IMR-90 (cell line): ENCODE measurements at regions not wholly inside any gene's neighbourhood (a gene's known extent, or its start where the extent isn't known, plus 50 kb on each side); places are given as distances from the start of the nearest gene placed in this dataset.

Experiments
- BHLHE40 ChIP-seq: fragments of 150-350 bp; IDR thresholded peaks from 2 replicates; pipeline ENCODE4 v1.6.1; 2016; ENCODE audit warnings: mild to moderate bottlenecking, low read depth, low read length
- CEBPB ChIP-seq: IDR thresholded peaks from 2 replicates; pipeline ENCODE4 v1.6.1; 2012; ENCODE audit warnings: low read depth, low read length, improper control_type of control experiment
- FOS ChIP-seq: fragments of 150-350 bp; IDR thresholded peaks from 2 replicates; pipeline ENCODE4 v1.6.1; 2016; ENCODE audit warnings: low read depth, low read length
- MAFK ChIP-seq: IDR thresholded peaks from 2 replicates; pipeline ENCODE4 v1.6.1; 2012; ENCODE audit warnings: low read depth, low read length, improper control_type of control experiment
- MXI1 ChIP-seq: IDR thresholded peaks from 2 replicates; pipeline ENCODE4 v1.6.1; 2012; ENCODE audit warnings: low read depth, mild to moderate bottlenecking, low read length, moderate library complexity, borderline replicate concordance
- POLR2A ChIP-seq: IDR thresholded peaks from 2 replicates; pipeline ENCODE4 v1.6.1; 2012; ENCODE audit warnings: mild to moderate bottlenecking, low read depth, low read length
- RCOR1 ChIP-seq: IDR thresholded peaks from 2 replicates; pipeline ENCODE4 v1.6.1; 2012; ENCODE audit warnings: mild to moderate bottlenecking, low read length, improper control_type of control experiment; ENCODE audit not compliant: insufficient replicate concordance
- RFX5 ChIP-seq: IDR thresholded peaks from 2 replicates; pipeline ENCODE4 v1.8.0; 2012; ENCODE audit warnings: low read depth, mild to moderate bottlenecking, low read length, moderate library complexity
- SMC3 ChIP-seq: fragments of 150-350 bp; IDR thresholded peaks from 2 replicates; pipeline ENCODE4 v1.6.1; 2016; ENCODE audit warnings: low read depth, mild to moderate bottlenecking, antibody characterized with exemption, low read length, moderate library complexity
- TF ChIP-seq, protein P1 (sequence below): conservative IDR thresholded peaks from 2 replicates; pipeline ENCODE4 v1.5.1; 2012; ENCODE audit warnings: mild to moderate bottlenecking, low read depth, low read length, improper control_type of control experiment
- TF ChIP-seq, protein P2 (sequence below): fragments of 150-350 bp; IDR thresholded peaks from 2 replicates; pipeline ENCODE4 v1.6.1; 2016; ENCODE audit warnings: low read depth, mild to moderate bottlenecking, low read length, moderate library complexity, borderline replicate concordance
- TF ChIP-seq, protein P3 (sequence below): fragments of 150-350 bp; IDR thresholded peaks from 2 replicates; pipeline ENCODE4 v1.6.1; 2017; ENCODE audit warnings: mild to moderate bottlenecking, antibody characterized with exemption, low read length, low read depth

DNA sequence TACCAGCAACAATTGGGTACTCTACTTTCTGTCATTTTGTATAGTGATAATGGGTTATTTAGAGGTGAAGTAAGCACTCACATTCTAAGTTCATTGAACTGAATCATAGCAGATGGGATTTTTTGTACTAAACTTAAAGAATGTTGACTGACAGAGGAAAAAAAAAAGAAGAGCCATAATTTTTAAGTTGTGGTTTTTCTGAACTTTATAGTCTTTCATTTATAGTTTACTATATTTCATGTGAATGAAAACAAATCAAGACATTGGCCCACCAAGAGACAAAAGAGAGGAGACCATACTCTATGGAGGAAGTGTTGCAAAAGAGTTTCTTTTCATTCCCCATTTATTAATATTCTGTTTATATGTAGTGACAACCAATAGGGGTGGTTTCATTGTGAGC, 685.7 kb downstream of the BCKDHB start:
- TF ChIP-seq, protein P1, sequence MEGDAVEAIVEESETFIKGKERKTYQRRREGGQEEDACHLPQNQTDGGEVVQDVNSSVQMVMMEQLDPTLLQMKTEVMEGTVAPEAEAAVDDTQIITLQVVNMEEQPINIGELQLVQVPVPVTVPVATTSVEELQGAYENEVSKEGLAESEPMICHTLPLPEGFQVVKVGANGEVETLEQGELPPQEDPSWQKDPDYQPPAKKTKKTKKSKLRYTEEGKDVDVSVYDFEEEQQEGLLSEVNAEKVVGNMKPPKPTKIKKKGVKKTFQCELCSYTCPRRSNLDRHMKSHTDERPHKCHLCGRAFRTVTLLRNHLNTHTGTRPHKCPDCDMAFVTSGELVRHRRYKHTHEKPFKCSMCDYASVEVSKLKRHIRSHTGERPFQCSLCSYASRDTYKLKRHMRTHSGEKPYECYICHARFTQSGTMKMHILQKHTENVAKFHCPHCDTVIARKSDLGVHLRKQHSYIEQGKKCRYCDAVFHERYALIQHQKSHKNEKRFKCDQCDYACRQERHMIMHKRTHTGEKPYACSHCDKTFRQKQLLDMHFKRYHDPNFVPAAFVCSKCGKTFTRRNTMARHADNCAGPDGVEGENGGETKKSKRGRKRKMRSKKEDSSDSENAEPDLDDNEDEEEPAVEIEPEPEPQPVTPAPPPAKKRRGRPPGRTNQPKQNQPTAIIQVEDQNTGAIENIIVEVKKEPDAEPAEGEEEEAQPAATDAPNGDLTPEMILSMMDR = no peak
- TF ChIP-seq POLR2A (no peak), SMC3 (no peak), FOS (no peak), CEBPB (no peak), RCOR1 (no peak), MAFK (no peak), MXI1 (no peak), BHLHE40 (no peak), RFX5 (no peak)
- TF ChIP-seq, protein P2, sequence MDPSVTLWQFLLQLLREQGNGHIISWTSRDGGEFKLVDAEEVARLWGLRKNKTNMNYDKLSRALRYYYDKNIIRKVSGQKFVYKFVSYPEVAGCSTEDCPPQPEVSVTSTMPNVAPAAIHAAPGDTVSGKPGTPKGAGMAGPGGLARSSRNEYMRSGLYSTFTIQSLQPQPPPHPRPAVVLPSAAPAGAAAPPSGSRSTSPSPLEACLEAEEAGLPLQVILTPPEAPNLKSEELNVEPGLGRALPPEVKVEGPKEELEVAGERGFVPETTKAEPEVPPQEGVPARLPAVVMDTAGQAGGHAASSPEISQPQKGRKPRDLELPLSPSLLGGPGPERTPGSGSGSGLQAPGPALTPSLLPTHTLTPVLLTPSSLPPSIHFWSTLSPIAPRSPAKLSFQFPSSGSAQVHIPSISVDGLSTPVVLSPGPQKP = no peak
- TF ChIP-seq, protein P3, sequence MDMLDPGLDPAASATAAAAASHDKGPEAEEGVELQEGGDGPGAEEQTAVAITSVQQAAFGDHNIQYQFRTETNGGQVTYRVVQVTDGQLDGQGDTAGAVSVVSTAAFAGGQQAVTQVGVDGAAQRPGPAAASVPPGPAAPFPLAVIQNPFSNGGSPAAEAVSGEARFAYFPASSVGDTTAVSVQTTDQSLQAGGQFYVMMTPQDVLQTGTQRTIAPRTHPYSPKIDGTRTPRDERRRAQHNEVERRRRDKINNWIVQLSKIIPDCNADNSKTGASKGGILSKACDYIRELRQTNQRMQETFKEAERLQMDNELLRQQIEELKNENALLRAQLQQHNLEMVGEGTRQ = no peak
